Panc1 (cell line): ENCODE measurements at regions not wholly inside any gene's neighbourhood (a gene's known extent, or its start where the extent isn't known, plus 50 kb on each side); places are given as distances from the start of the nearest gene placed in this dataset.

Experiments used
- ATAC-seq: fragments of 200-7000 bp; cut with Tn5 transposase; 2 replicates; pipeline ENCODE4 v1.9.1; 2020; ENCODE audit warnings: mild to moderate bottlenecking, moderate library complexity
- BruUV-seq: library from RNA; stranded (reverse); fragments of 400-500 nt; replicated peaks from 2 replicates; lab custom pipeline; 2021; lab: Mats Ljungman, UMichigan
- CTCF ChIA-PET: fragments of 300-600 bp; sonication (Branson Sonifier 250); formaldehyde crosslinking; loops from one replicate; lab custom pipeline; 2022; ENCODE audit warnings: antibody characterized with exemption; lab: Charles Lee
- POLR2A ChIA-PET: fragments of 300-600 bp; sonication (Branson Sonifier 250); formaldehyde crosslinking; loops from one replicate; lab custom pipeline; 2022; ENCODE audit warnings: antibody characterized with exemption; lab: Charles Lee
- DNase-seq: peaks from one replicate; pipeline ENCODE4 v3.0.0-alpha.2; 2010; ENCODE audit warnings: low read depth, low spot score
- H3K27ac ChIP-seq: 2 replicates; pipeline ENCODE4 v1.5.1; 2011; ENCODE audit warnings: mild to moderate bottlenecking, low read length, inconsistent platforms
- H3K27me3 ChIP-seq: fragments of 200-500 bp; sonication (Bioruptor generic); 2 replicates; pipeline ENCODE4 v1.6.0; 2014; ENCODE audit warnings: low read length, inconsistent platforms; ENCODE audit not compliant: control insufficient read depth, insufficient read depth
- H3K36me3 ChIP-seq: fragments of 200-500 bp; sonication (Bioruptor generic); 2 replicates; pipeline ENCODE4 v1.5.1; 2014; ENCODE audit warnings: inconsistent platforms, mild to moderate bottlenecking, low read length, moderate library complexity; ENCODE audit not compliant: control insufficient read depth, insufficient read depth
- H3K4me1 ChIP-seq: 2 replicates; pipeline ENCODE4 v1.5.1; 2011; ENCODE audit warnings: inconsistent platforms, mild to moderate bottlenecking, low read length, moderate library complexity; ENCODE audit not compliant: control insufficient read depth, insufficient read depth
- H3K4me3 ChIP-seq, 2 experiments: 2 replicates each; pipeline ENCODE4 v1.5.1; 2011 to 2012; ENCODE audit warnings: low read depth in 2 of 2, low read length in 2 of 2, mild to moderate bottlenecking in 2 of 2, inconsistent platforms in 1 of 2, moderate library complexity in 1 of 2
- H3K9me3 ChIP-seq: fragments of 200-500 bp; sonication (Bioruptor generic); 2 replicates; pipeline ENCODE4 v1.5.1; 2014; ENCODE audit warnings: low read depth, mild to moderate bottlenecking, inconsistent platforms, low read length, moderate library complexity; ENCODE audit not compliant: control insufficient read depth, insufficient read depth
- CTCF ChIP-seq: fragments of 450-650 bp; IDR thresholded peaks from 2 replicates; pipeline ENCODE4 v1.5.1; 2017; ENCODE audit warnings: mild to moderate bottlenecking
- POLR2AphosphoS5 ChIP-seq: IDR thresholded peaks from 2 replicates; pipeline ENCODE4 v1.6.1; 2012; ENCODE audit warnings: mild to moderate bottlenecking, low read depth, low read length, moderate library complexity
- REST ChIP-seq, 2 experiments: IDR thresholded peaks; 2 replicates each; pipeline ENCODE4 v1.6.1; 2011 to 2012; ENCODE audit warnings: low read depth in 2 of 2, control low read depth in 1 of 2, low read length in 1 of 2, mild to moderate bottlenecking in 1 of 2, moderate library complexity in 1 of 2; ENCODE audit not compliant: insufficient read depth in 1 of 2
- SIN3A ChIP-seq: IDR thresholded peaks from 2 replicates; pipeline ENCODE4 v1.6.1; 2012; ENCODE audit warnings: low read depth, mild to moderate bottlenecking, low read length, moderate library complexity, borderline replicate concordance; ENCODE audit not compliant: insufficient read depth
- TCF7L2 ChIP-seq: IDR thresholded peaks from 2 replicates; pipeline ENCODE4 v1.6.1; 2011; ENCODE audit warnings: mild to moderate bottlenecking, low read depth, low read length, inconsistent platforms
- in situ Hi-C: cut with HindIII; loops from 2 replicates; pipeline ENCODE4 v1.10.0; 2016; ENCODE audit warnings: low sequenced_read_pairs, low pct_unique_long_range_greater_than_20kb
- intact Hi-C: fragments of 100-400 bp; cut with micrococcal nuclease; formaldehyde crosslinking; loops from one replicate; pipeline ENCODE4 v1.10.0; 2022; ENCODE audit not compliant: unreplicated experiment

- POLR2A ChIA-PET: no interaction called here
- H3K27me3 ChIP-seq: no peaks in the 10 kb centered on the region
- no peaks in the 10 kb centered on the region for H3K4me1 ChIP-seq
- CTCF ChIA-PET: no interaction called here
- no peaks in the 10 kb centered on the region for H3K9me3 ChIP-seq
- H3K4me3 ChIP-seq: no peak overlapping the region
- in situ Hi-C loops: no loop called here
- no TSS peak for BruUV-seq
- intact Hi-C loops: no loop called here
- ATAC-seq (no peak), DNase-seq (no peak)
- no peak overlapping the region for H3K27ac ChIP-seq
- H3K36me3 ChIP-seq: no peaks in the 10 kb centered on the region
- no peak for TF ChIP-seq POLR2AphosphoS5
- TF ChIP-seq CTCF: no peak
- TF ChIP-seq TCF7L2: no peak
- no peak for TF ChIP-seq SIN3A
- no peak for TF ChIP-seq REST (IDR thresholded peaks at IDR 0.05; ENCODE audit: insufficient read depth in 1 of 2, low read depth in 2 of 2, low read length in 1 of 2)
Measured at GRCh38 chr6:74676906-74677305, 528.9 kb downstream of the COL12A1 start.

GRCh38 chr6:74674377-74674776 lies 531.5 kb downstream of the COL12A1 start:
- intact Hi-C loops: no loop called here
- in situ Hi-C loops: no loop called here
- no TSS peak for BruUV-seq
- Histone ChIP-seq H3K9me3 (no peaks in the 10 kb centered on the region), H3K27me3 (no peaks in the 10 kb centered on the region), H3K4me1 (no peaks in the 10 kb centered on the region), H3K4me3 (no peak overlapping the region), H3K27ac (no peak overlapping the region), H3K36me3 (no peaks in the 10 kb centered on the region)
- no peak for ATAC-seq
- ChIA-PET POLR2A (no interaction called here), CTCF (no interaction called here)
- no peak for DNase-seq
- TF ChIP-seq REST (IDR thresholded peaks at IDR 0.05; ENCODE audit: insufficient read depth in 1 of 2, low read depth in 2 of 2, low read length in 1 of 2) (no peak), TCF7L2 (no peak), CTCF (no peak), SIN3A (no peak), POLR2AphosphoS5 (no peak)
